NB4 (cell line): ENCODE measurements at regions not wholly inside any gene's neighbourhood (a gene's known extent, or its start where the extent isn't known, plus 50 kb on each side); places are given as distances from the start of the nearest gene placed in this dataset.

Experiments
- DNase-seq: peaks from one replicate; pipeline ENCODE4 v3.0.0; 2010; ENCODE audit warnings: low read depth
- H3K4me3 ChIP-seq: one replicate; pipeline ENCODE4 v1.5.1; 2011; ENCODE audit warnings: mild to moderate bottlenecking, low read depth, low read length, moderate library complexity
- CTCF ChIP-seq: IDR thresholded peaks from one replicate; pipeline ENCODE4 v1.5.1; 2012; ENCODE audit warnings: low read depth, low read length
- MAX ChIP-seq: IDR thresholded peaks from 2 replicates; pipeline ENCODE4 v1.6.1; 2011; ENCODE audit warnings: low read depth, low read length
- MYC ChIP-seq: IDR thresholded peaks from 2 replicates; pipeline ENCODE4 v1.6.1; 2011; ENCODE audit warnings: low read depth, low read length
- POLR2A ChIP-seq: IDR thresholded peaks from 2 replicates; pipeline ENCODE4 v1.6.1; 2011; ENCODE audit warnings: mild to moderate bottlenecking; ENCODE audit not compliant: insufficient read length; ENCODE audit errors: extremely low read depth

- no peak for DNase-seq
- no peak for TF ChIP-seq MYC
- no peak for TF ChIP-seq CTCF
- H3K4me3 ChIP-seq, result no peak overlapping the region
Measured at GRCh38 chr9:109558718-109559151, 60.6 kb upstream of the PTPN3 start.

- peak; percentile 20 for DNase-seq
- TF ChIP-seq POLR2A (no peak), CTCF (peak; percentile 9)
- no peak overlapping the region for H3K4me3 ChIP-seq
Measured at GRCh38 chr9:109560470-109561132, 62.5 kb upstream of the PTPN3 start.

- no peak for DNase-seq
- TF ChIP-seq MAX (no peak), MYC (no peak), POLR2A (no peak), CTCF (no peak)
- H3K4me3 ChIP-seq, result no peak overlapping the region
Measured at GRCh38 chr9:109561137-109561536, 63.0 kb upstream of the PTPN3 start.

GRCh38 chr9:109568089-109568488, 70.0 kb upstream of the PTPN3 start:
- TF ChIP-seq POLR2A (no peak), MYC (no peak), CTCF (no peak), MAX (no peak)
- H3K4me3 ChIP-seq, result no peak overlapping the region
- no peak for DNase-seq

- TF ChIP-seq MYC (no peak), MAX (no peak), POLR2A (no peak), CTCF (no peak)
- no peak for DNase-seq
- H3K4me3 ChIP-seq, result no peak overlapping the region
Measured at GRCh38 chr9:109568568-109569210, 70.6 kb upstream of the PTPN3 start.
